H1 (cell line): ENCODE measurements at regions not wholly inside any gene's neighbourhood (a gene's known extent, or its start where the extent isn't known, plus 50 kb on each side); places are given as distances from the start of the nearest gene placed in this dataset.

Experiments
- CTCF ChIA-PET: fragments of 300-600 bp; sonication (Branson Sonifier 250); formaldehyde crosslinking; loops from one replicate; lab custom pipeline; 2021; ENCODE audit not compliant: partially characterized antibody; lab: Charles Lee
- POLR2A ChIA-PET: fragments of 300-600 bp; sonication (Branson Sonifier 250); formaldehyde crosslinking; loops from one replicate; lab custom pipeline; 2021; ENCODE audit warnings: inconsistent platforms; ENCODE audit not compliant: partially characterized antibody; lab: Charles Lee
- DNase-seq, 2 experiments: peaks; one replicate each; pipeline versions ENCODE4 v3.0.0 to v3.0.0-alpha.2; 2010 to 2022; ENCODE audit warnings: low spot score in 2 of 2, low read depth in 1 of 2, mixed read lengths in 1 of 2
- FAIRE-seq: peaks from 2 replicates; lab custom pipeline; 2011; peaks lifted over from hg19 to GRCh38; lab: Jason Lieb, UNC
- H2AFZ ChIP-seq: 2 replicates; pipeline ENCODE4 v1.8.1; 2012; ENCODE audit warnings: low read length, inconsistent platforms
- H2AK5ac ChIP-seq: 2 replicates; pipeline ENCODE4 v1.6.1; 2013; ENCODE audit warnings: low read depth, low read length
- H2BK120ac ChIP-seq: replicated peaks from 2 replicates; pipeline ENCODE3; 2013; ENCODE audit warnings: low read depth, low read length, inconsistent platforms
- H2BK12ac ChIP-seq: 2 replicates; pipeline ENCODE4 v1.6.1; 2013; ENCODE audit warnings: low read depth, low read length
- H2BK15ac ChIP-seq: 2 replicates; pipeline ENCODE4 v1.6.1; 2013; ENCODE audit warnings: low read length
- H2BK20ac ChIP-seq: 2 replicates; pipeline ENCODE4 v1.6.1; 2013; ENCODE audit warnings: low read length
- H2BK5ac ChIP-seq: 2 replicates; pipeline ENCODE4 v1.6.1; 2013; ENCODE audit warnings: low read depth, low read length
- H3K14ac ChIP-seq: 2 replicates; pipeline ENCODE4 v1.6.1; 2013; ENCODE audit warnings: inconsistent platforms; ENCODE audit not compliant: insufficient read length
- H3K18ac ChIP-seq: 2 replicates; pipeline ENCODE4 v1.6.1; 2013; ENCODE audit warnings: low read length; ENCODE audit errors: extremely low read depth
- H3K23ac ChIP-seq: 2 replicates; pipeline ENCODE4 v1.6.1; 2013; ENCODE audit warnings: inconsistent platforms; ENCODE audit not compliant: insufficient read length
- H3K23me2 ChIP-seq: 2 replicates; pipeline ENCODE4 v1.6.1; 2013; ENCODE audit warnings: low read depth, low read length
- H3K27ac ChIP-seq: 2 replicates; pipeline ENCODE4 v1.6.1; 2011; ENCODE audit warnings: low read depth, low read length, inconsistent platforms
- H3K27me3 ChIP-seq, 4 experiments: replicated peaks in 1 of 4; 1 replicate in 1 of 4; 2 replicates in 3 of 4; pipeline versions ENCODE4 v1.6.1 to v1.8.1; 2011 to 2013; ENCODE audit warnings: low read length in 3 of 4, mild to moderate bottlenecking in 3 of 4, inconsistent platforms in 2 of 4, mixed read lengths in 2 of 4, moderate library complexity in 1 of 4; ENCODE audit not compliant: control insufficient read depth in 3 of 4, insufficient read depth in 3 of 4; ENCODE audit errors: extremely low read depth in 1 of 4
- H3K36me3 ChIP-seq, 4 experiments: 2 replicates each; pipeline versions ENCODE4 v1.6.1 to v1.8.1; 2011 to 2013; ENCODE audit warnings: mild to moderate bottlenecking in 4 of 4, low read length in 3 of 4, moderate library complexity in 2 of 4, control low read depth in 1 of 4, inconsistent platforms in 1 of 4; ENCODE audit not compliant: insufficient read depth in 4 of 4, control insufficient read depth in 2 of 4
- H3K4ac ChIP-seq: replicated peaks from 2 replicates; pipeline ENCODE3; 2013; ENCODE audit warnings: low read length, low read depth, mixed read lengths, inconsistent platforms; ENCODE audit not compliant: insufficient read length
- H3K4me1 ChIP-seq, 4 experiments: replicated peaks in 1 of 4; 1 replicate in 1 of 4; 2 replicates in 3 of 4; pipeline versions ENCODE4 v1.6.1 to v1.8.1; 2011 to 2013; ENCODE audit warnings: low read length in 3 of 4, inconsistent platforms in 2 of 4, mixed read lengths in 1 of 4; ENCODE audit not compliant: insufficient read depth in 4 of 4, control insufficient read depth in 3 of 4
- H3K4me2 ChIP-seq, 2 experiments: 2 replicates each; pipeline versions ENCODE4 v1.6.1 to v1.8.1; 2011 to 2013; ENCODE audit warnings: low read depth in 2 of 2, low read length in 2 of 2, control low read depth in 1 of 2, inconsistent platforms in 1 of 2, mild to moderate bottlenecking in 1 of 2; ENCODE audit not compliant: insufficient read depth in 1 of 2
- H3K4me3 ChIP-seq, 4 experiments: fragments of 200-600, 300-600 bp in 1 of 4; sonication (generic), shearing (Covaris generic), sonication (Bioruptor Twin) in 1 of 4; 2 replicates each; pipeline versions ENCODE4 v1.5.1 to v1.8.1; 2011 to 2016; ENCODE audit warnings: low read length in 4 of 4, low read depth in 3 of 4, control low read depth in 2 of 4, inconsistent platforms in 2 of 4, mild to moderate bottlenecking in 2 of 4, mixed read lengths in 1 of 4, moderate library complexity in 1 of 4; ENCODE audit not compliant: insufficient read depth in 2 of 4; ENCODE audit errors: extremely low read depth in 1 of 4
- H3K56ac ChIP-seq: replicated peaks from 2 replicates; pipeline ENCODE3; 2013; ENCODE audit warnings: low read depth, mild to moderate bottlenecking, mixed read lengths, low read length, inconsistent platforms; ENCODE audit not compliant: insufficient read length
- H3K79me1 ChIP-seq: 2 replicates; pipeline ENCODE4 v1.6.1; 2013; ENCODE audit warnings: low read depth, low read length, control low read depth
- H3K79me2 ChIP-seq, 2 experiments: 2 replicates each; pipeline versions ENCODE4 v1.6.1 to v1.8.1; 2012 to 2013; ENCODE audit warnings: low read length in 2 of 2, mild to moderate bottlenecking in 2 of 2, inconsistent platforms in 1 of 2; ENCODE audit not compliant: insufficient read depth in 2 of 2, control insufficient read depth in 1 of 2
- H3K9ac ChIP-seq, 4 experiments: replicated peaks in 1 of 4; 1 replicate in 1 of 4; 2 replicates in 3 of 4; pipeline versions ENCODE4 v1.6.1 to v1.8.1; 2011 to 2013; ENCODE audit warnings: low read depth in 3 of 4, low read length in 3 of 4, control low read depth in 2 of 4, mild to moderate bottlenecking in 2 of 4, moderate library complexity in 2 of 4, inconsistent platforms in 1 of 4; ENCODE audit errors: extremely low read depth in 1 of 4
- H3K9me3 ChIP-seq, 2 experiments: 2 replicates each; pipeline versions ENCODE4 v1.6.1 to v1.8.1; 2012 to 2013; ENCODE audit warnings: mild to moderate bottlenecking in 2 of 2, moderate library complexity in 2 of 2, control low read depth in 1 of 2, inconsistent platforms in 1 of 2, low read depth in 1 of 2, low read length in 1 of 2, mixed read lengths in 1 of 2; ENCODE audit not compliant: insufficient read depth in 2 of 2
- H4K20me1 ChIP-seq, 2 experiments: replicated peaks in 1 of 2; 2 replicates each; pipeline versions ENCODE3 to v1.8.1; 2011 to 2013; ENCODE audit warnings: inconsistent platforms in 2 of 2, low read length in 2 of 2, mild to moderate bottlenecking in 1 of 2; ENCODE audit not compliant: insufficient read depth in 2 of 2, control insufficient read depth in 1 of 2
- H4K5ac ChIP-seq: 2 replicates; pipeline ENCODE4 v1.6.1; 2013; ENCODE audit warnings: low read length, low read depth, mixed read lengths, inconsistent platforms; ENCODE audit not compliant: insufficient read length
- H4K8ac ChIP-seq: 2 replicates; pipeline ENCODE4 v1.8.0; 2013; ENCODE audit warnings: mild to moderate bottlenecking, moderate library complexity, low read length, inconsistent platforms; ENCODE audit not compliant: insufficient read depth; ENCODE audit errors: extremely low read depth
- H4K91ac ChIP-seq: replicated peaks from 2 replicates; pipeline ENCODE3; 2013; ENCODE audit warnings: low read length, mixed read lengths, inconsistent platforms; ENCODE audit not compliant: insufficient read length
- BACH1 ChIP-seq: IDR thresholded peaks from 2 replicates; pipeline ENCODE4 v1.6.1; 2012; ENCODE audit warnings: low read length, improper control_type of control experiment
- BCL11A ChIP-seq, 2 experiments: IDR thresholded peaks; one replicate each; pipeline ENCODE4 v1.6.1; 2011; ENCODE audit warnings: low read depth in 2 of 2, low read length in 2 of 2, mild to moderate bottlenecking in 2 of 2
- CBX5 ChIP-seq: fragments of 300-800, 300-1000 bp; sonication (generic); IDR thresholded peaks from 2 replicates; pipeline ENCODE4 v1.7.1; 2016; ENCODE audit warnings: antibody characterized with exemption, low read length, low read depth
- CHD1 ChIP-seq: IDR thresholded peaks from 2 replicates; pipeline ENCODE4 v1.6.1; 2012; ENCODE audit warnings: low read depth, low read length, improper control_type of control experiment
- HDAC6 ChIP-seq: IDR thresholded peaks from one replicate; pipeline ENCODE4 v1.7.1; 2012; ENCODE audit warnings: low read depth, mild to moderate bottlenecking, inconsistent platforms, low read length, moderate library complexity
- PHF8 ChIP-seq: fragments of 200-600 bp; sonication (generic); conservative IDR thresholded peaks from 2 replicates; pipeline ENCODE4 v1.7.1; 2012; ENCODE audit warnings: low read depth, mild to moderate bottlenecking, inconsistent platforms, low read length, moderate library complexity
- SIX5 ChIP-seq: IDR thresholded peaks from 2 replicates; pipeline ENCODE4 v1.6.1; 2011; ENCODE audit warnings: mild to moderate bottlenecking, low read depth, low read length
- SRF ChIP-seq: IDR thresholded peaks from 2 replicates; pipeline ENCODE4 v1.6.1; 2011; ENCODE audit warnings: mild to moderate bottlenecking, low read depth, low read length, moderate library complexity
- TAF1 ChIP-seq: IDR thresholded peaks from 2 replicates; pipeline ENCODE4 v1.6.1; 2011; ENCODE audit warnings: mild to moderate bottlenecking, low read depth, low read length
- TAF7 ChIP-seq: optimal IDR thresholded peaks from 2 replicates; pipeline ENCODE3; 2011; ENCODE audit warnings: low read depth, mild to moderate bottlenecking, inconsistent platforms, low read length, moderate library complexity, borderline replicate concordance
- USF2 ChIP-seq: IDR thresholded peaks from 2 replicates; pipeline ENCODE4 v1.6.1; 2011; ENCODE audit warnings: low read length, improper control_type of control experiment
- WGBS, 2 experiments: shearing (Covaris generic) in 1 of 2; methylation state at CpG; one replicate each; pipeline versions ENCODE4 v1.1.6 to v1.1.7; 2013 to 2015; ENCODE audit warnings: low lambda C conversion rate in 2 of 2, mixed read lengths in 2 of 2, inconsistent platforms in 1 of 2, low coverage in 1 of 2, missing lambda C conversion rate in 1 of 2; ENCODE audit not compliant: insufficient replicate concordance in 2 of 2, insufficient coverage in 1 of 2, insufficient read length in 1 of 2; ENCODE audit errors: extremely low coverage in 1 of 2, missing lambda C conversion rate in 1 of 2; 5-methylcytosine and 5-hydroxymethylcytosine counted together
- TF ChIP-seq, protein P1 (sequence below), 3 experiments: IDR thresholded peaks; 1 replicate in 2 of 3; 2 replicates in 1 of 3; pipeline versions ENCODE4 v1.5.1 to v1.6.1; 2011; ENCODE audit warnings: low read length in 3 of 3, mild to moderate bottlenecking in 3 of 3, inconsistent platforms in 2 of 3, low read depth in 1 of 3, moderate library complexity in 1 of 3; ENCODE audit not compliant: insufficient read depth in 1 of 3; ENCODE audit errors: control extremely low read depth in 1 of 3

DNA sequence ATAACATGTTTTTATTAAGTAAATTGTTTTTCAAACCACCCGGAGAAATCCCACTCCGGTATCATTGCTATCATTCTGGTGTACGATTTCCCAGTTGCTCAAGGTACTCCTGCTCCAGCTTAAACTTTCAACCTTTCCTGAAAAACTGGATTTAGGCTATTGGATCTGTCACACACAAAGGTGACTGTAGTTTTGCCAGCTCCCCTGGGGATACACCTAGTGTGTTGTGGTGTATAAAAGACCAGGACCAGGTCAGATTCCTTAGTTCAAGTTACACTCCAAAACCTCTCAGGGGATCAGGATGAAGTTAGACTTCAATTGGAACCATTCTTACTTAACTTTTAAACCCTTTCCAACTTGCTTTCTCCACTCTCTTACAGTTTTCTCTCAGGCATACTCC is 303.9 kb downstream of the NOVA1 start:
- 96% methylated on average over 3 of the region's 3 CpGs; no CpG with 5 or more reads in 1 of the 2 experiments for WGBS, 2 experiments
- Histone ChIP-seq H3K79me1 (no peaks in the 10 kb centered on the region), H3K56ac (no peak overlapping the region), H3K4me2 (no peak overlapping the region), H4K8ac (no peak overlapping the region), H2BK5ac (no peak overlapping the region), H2AFZ (no peak overlapping the region; the same call in 1 of the 2 replicates), H3K23me2 (no peaks in the 10 kb centered on the region), H2BK15ac (no peak overlapping the region), H3K18ac (no peak overlapping the region), H2BK120ac (no peak overlapping the region), H2AK5ac (no peak overlapping the region), H4K5ac (no peak overlapping the region), H3K79me2 (no peaks in the 10 kb centered on the region), H3K4ac (no peak overlapping the region), H3K9ac (no peak overlapping the region), H3K27me3 (no peaks in the 10 kb centered on the region), H3K4me1 (no peaks in the 10 kb centered on the region), H4K91ac (no peak overlapping the region), H3K27ac (no peak overlapping the region), H3K36me3 (no peaks in the 10 kb centered on the region), H2BK12ac (no peak overlapping the region), H3K4me3 (no peak overlapping the region), H3K23ac (no peak overlapping the region), H4K20me1 (no peaks in the 10 kb centered on the region), H2BK20ac (no peak overlapping the region), H3K9me3 (no peaks in the 10 kb centered on the region), H3K14ac (no peak overlapping the region)
- CTCF ChIA-PET: interaction anchor here (0.9 kb wide), 1 partner anchor 12 kb away, joined by 3 read pairs; no protein-coding TSS in a partner anchor
- POLR2A ChIA-PET: interaction anchor here (1.2 kb wide), 1 partner anchor 12 kb away, joined by 3 read pairs; no protein-coding TSS in a partner anchor
- no peak for DNase-seq
- no peak for FAIRE-seq
- TF ChIP-seq SIX5 (no peak), TAF7 (no peak), SRF (no peak), TAF1 (no peak), BCL11A (IDR thresholded peaks at IDR 0.05; ENCODE audit: low read depth in 2 of 2, low read length in 2 of 2) (no peak), CBX5 (no peak), CHD1 (no peak), USF2 (no peak), PHF8 (no peak), HDAC6 (no peak), BACH1 (no peak)
- TF ChIP-seq, protein P1, sequence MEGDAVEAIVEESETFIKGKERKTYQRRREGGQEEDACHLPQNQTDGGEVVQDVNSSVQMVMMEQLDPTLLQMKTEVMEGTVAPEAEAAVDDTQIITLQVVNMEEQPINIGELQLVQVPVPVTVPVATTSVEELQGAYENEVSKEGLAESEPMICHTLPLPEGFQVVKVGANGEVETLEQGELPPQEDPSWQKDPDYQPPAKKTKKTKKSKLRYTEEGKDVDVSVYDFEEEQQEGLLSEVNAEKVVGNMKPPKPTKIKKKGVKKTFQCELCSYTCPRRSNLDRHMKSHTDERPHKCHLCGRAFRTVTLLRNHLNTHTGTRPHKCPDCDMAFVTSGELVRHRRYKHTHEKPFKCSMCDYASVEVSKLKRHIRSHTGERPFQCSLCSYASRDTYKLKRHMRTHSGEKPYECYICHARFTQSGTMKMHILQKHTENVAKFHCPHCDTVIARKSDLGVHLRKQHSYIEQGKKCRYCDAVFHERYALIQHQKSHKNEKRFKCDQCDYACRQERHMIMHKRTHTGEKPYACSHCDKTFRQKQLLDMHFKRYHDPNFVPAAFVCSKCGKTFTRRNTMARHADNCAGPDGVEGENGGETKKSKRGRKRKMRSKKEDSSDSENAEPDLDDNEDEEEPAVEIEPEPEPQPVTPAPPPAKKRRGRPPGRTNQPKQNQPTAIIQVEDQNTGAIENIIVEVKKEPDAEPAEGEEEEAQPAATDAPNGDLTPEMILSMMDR (IDR thresholded peaks at IDR 0.05; ENCODE audit: control extremely low read depth in 1 of 3, insufficient read depth in 1 of 3, low read depth in 1 of 3, low read length in 3 of 3): no peak
